CD14-positive monocyte (primary cell): ENCODE measurements at regions not wholly inside any gene's neighbourhood (a gene's known extent, or its start where the extent isn't known, plus 50 kb on each side); places are given as distances from the start of the nearest gene placed in this dataset.

Source experiments
- DNase-seq, 3 donors: peaks; one replicate each; pipeline ENCODE4 v3.0.0-alpha.2; 2011 to 2022
- H2AFZ ChIP-seq: 2 replicates; pipeline ENCODE4 v1.6.0; 2012; ENCODE audit warnings: mild to moderate bottlenecking, low read depth, low read length, inconsistent platforms; ENCODE audit not compliant: insufficient read depth, poor library complexity, severe bottlenecking
- H3K27ac ChIP-seq, 2 donors: 1 replicate in 1 of 2; 2 replicates in 1 of 2; pipeline ENCODE4 v1.5.1; 2012 to 2013; ENCODE audit warnings: low read length in 2 of 2, control low read depth in 1 of 2, inconsistent platforms in 1 of 2, low read depth in 1 of 2, mild to moderate bottlenecking in 1 of 2
- H3K27me3 ChIP-seq, 2 donors: one replicate each; pipeline versions ENCODE4 v1.6.0 to v1.6.1; 2011 to 2013; ENCODE audit warnings: low read length in 2 of 2; ENCODE audit not compliant: control insufficient read depth in 2 of 2, insufficient read depth in 2 of 2
- H3K36me3 ChIP-seq, 2 donors: replicated peaks in 1 of 2; 1 replicate in 1 of 2; 2 replicates in 1 of 2; pipeline versions ENCODE4 v1.5.1 to v1.6.1; 2012 to 2013; ENCODE audit warnings: low read length in 2 of 2, control low read depth in 1 of 2, inconsistent platforms in 1 of 2, mild to moderate bottlenecking in 1 of 2; ENCODE audit not compliant: insufficient read depth in 2 of 2, control insufficient read depth in 1 of 2
- H3K4me1 ChIP-seq, 2 donors: 1 replicate in 1 of 2; 2 replicates in 1 of 2; pipeline versions ENCODE4 v1.5.1 to v1.6.1; 2012 to 2013; ENCODE audit warnings: low read length in 2 of 2, control low read depth in 1 of 2, inconsistent platforms in 1 of 2, mild to moderate bottlenecking in 1 of 2, moderate library complexity in 1 of 2; ENCODE audit not compliant: insufficient read depth in 2 of 2, control insufficient read depth in 1 of 2
- H3K4me2 ChIP-seq: replicated peaks from 2 replicates; pipeline ENCODE3; 2012; ENCODE audit warnings: low read length, moderate library complexity, mild to moderate bottlenecking; ENCODE audit not compliant: poor library complexity, severe bottlenecking; ENCODE audit errors: extremely low read depth
- H3K4me3 ChIP-seq, 3 experiments: fragments of 200-600 bp in 1 of 3; sonication (generic) in 1 of 3; replicated peaks in 1 of 3; 1 replicate in 2 of 3; 2 replicates in 1 of 3; pipeline ENCODE4 v1.5.1; 2011 to 2013; ENCODE audit warnings: low read length in 3 of 3, mild to moderate bottlenecking in 3 of 3, control low read depth in 2 of 3, low read depth in 2 of 3, inconsistent platforms in 1 of 3, moderate library complexity in 1 of 3
- H3K79me2 ChIP-seq: 2 replicates; pipeline ENCODE4 v1.6.0; 2012; ENCODE audit warnings: mild to moderate bottlenecking, control low read depth, inconsistent platforms, low read length, moderate library complexity; ENCODE audit not compliant: insufficient read depth
- H3K9ac ChIP-seq: 2 replicates; pipeline ENCODE4 v1.6.0; 2017; ENCODE audit warnings: low read length, mild to moderate bottlenecking; ENCODE audit not compliant: insufficient read depth, poor library complexity, severe bottlenecking
- H3K9me3 ChIP-seq, 2 donors: replicated peaks in 1 of 2; 1 replicate in 1 of 2; 2 replicates in 1 of 2; pipeline versions ENCODE4 v1.5.1 to v1.6.1; 2012 to 2013; ENCODE audit warnings: low read length in 2 of 2, control low read depth in 1 of 2; ENCODE audit not compliant: control insufficient read depth in 1 of 2, insufficient read depth in 1 of 2
- H4K20me1 ChIP-seq: 2 replicates; pipeline ENCODE4 v1.6.0; 2012; ENCODE audit warnings: mild to moderate bottlenecking, low read length, control low read depth, moderate library complexity; ENCODE audit not compliant: insufficient read depth
- H3K27ac Mint-ChIP-seq, 7 donors: one replicate each; pipeline ENCODE4 v1.8.0; 2020; ENCODE audit warnings: mild to moderate bottlenecking in 7 of 7, mixed read lengths in 7 of 7, moderate library complexity in 6 of 7, inconsistent platforms in 2 of 7
- H3K27me3 Mint-ChIP-seq, 3 donors: one replicate each; pipeline ENCODE4 v1.8.0; 2021 to 2022; ENCODE audit warnings: low read depth in 3 of 3, mild to moderate bottlenecking in 3 of 3, mixed read lengths in 3 of 3, moderate library complexity in 3 of 3, inconsistent platforms in 1 of 3
- H3K36me3 Mint-ChIP-seq, 2 donors: one replicate each; pipeline ENCODE4 v1.8.0; 2020; ENCODE audit warnings: mixed read lengths in 2 of 2, inconsistent platforms in 1 of 2, mild to moderate bottlenecking in 1 of 2
- H3K4me1 Mint-ChIP-seq: one replicate; pipeline ENCODE4 v1.8.0; 2020; ENCODE audit warnings: mild to moderate bottlenecking, mixed read lengths
- H3K4me3 Mint-ChIP-seq, 2 donors: one replicate each; pipeline ENCODE4 v1.8.0; 2020; ENCODE audit warnings: mild to moderate bottlenecking in 2 of 2, mixed read lengths in 2 of 2, moderate library complexity in 1 of 2
- H3K9me3 Mint-ChIP-seq, 7 donors: one replicate each; pipeline ENCODE4 v1.8.0; 2020 to 2022; ENCODE audit warnings: mixed read lengths in 7 of 7, mild to moderate bottlenecking in 6 of 7, moderate library complexity in 6 of 7, inconsistent platforms in 2 of 7
- CTCF ChIP-seq: fragments of 200-600 bp; IDR thresholded peaks from one replicate; pipeline ENCODE4 v1.8.0; 2022; ENCODE audit warnings: antibody characterized with exemption, mild to moderate bottlenecking
- WGBS: methylation state at CpG from one replicate; pipeline ENCODE4 v1.1.5; 2013; ENCODE audit warnings: missing lambda C conversion rate; ENCODE audit not compliant: insufficient coverage; 5-methylcytosine and 5-hydroxymethylcytosine counted together
- intact Hi-C, 2 donors: fragments of 100-400 bp; cut with micrococcal nuclease; formaldehyde crosslinking; loops; one replicate each; pipeline versions ENCODE4 v1.15.0 to v1.15.1; 2023

GRCh38 chr1:113217447-113218208, 144.6 kb downstream of the LRIG2 start:
- Mint-ChIP-seq H3K9me3 (peaks cover 2 to 8% (median 5%) of the 10 kb centered on the region in 7 donors), H3K4me1 (peaks cover 6% of the 10 kb centered on the region), H3K27me3 (peaks cover 0 to 2% (median 2%) of the 10 kb centered on the region in 3 donors), H3K27ac (no peak overlapping the region), H3K36me3 (no peaks in the 10 kb centered on the region), H3K4me3 (no peak overlapping the region)
- Histone ChIP-seq H3K4me2 (no peak overlapping the region), H3K79me2 (no peaks in the 10 kb centered on the region), H3K9ac (no peak overlapping the region), H2AFZ (no peak overlapping the region), H3K9me3 (peaks cover 0 to 6% of the 10 kb centered on the region in 2 donors), H3K27ac (no peak overlapping the region), H3K4me1 (no peaks in the 10 kb centered on the region), H3K27me3 (no peaks in the 10 kb centered on the region), H3K4me3 (no peak overlapping the region), H3K36me3 (no peaks in the 10 kb centered on the region), H4K20me1 (no peaks in the 10 kb centered on the region)
- DNase-seq: no peak
- intact Hi-C loops: no loop called here
- WGBS: 87% methylated on average over 6 of the region's 7 CpGs
- no peak for TF ChIP-seq CTCF

GRCh38 chr1:113219377-113219776, 146.4 kb downstream of the LRIG2 start:
- intact Hi-C loops: no loop called here
- peaks cover 0 to 6% of the 10 kb centered on the region in 2 donors for H3K9me3 ChIP-seq
- Mint-ChIP-seq H3K27me3 (peaks cover 0 to 2% (median 2%) of the 10 kb centered on the region in 3 donors), H3K4me1 (peaks cover 6% of the 10 kb centered on the region), H3K27ac (no peak overlapping the region), H3K4me3 (no peak overlapping the region), H3K9me3 (peaks cover 0 to 7% (median 2%) of the 10 kb centered on the region in 7 donors), H3K36me3 (no peaks in the 10 kb centered on the region)
- H3K36me3 ChIP-seq: no peaks in the 10 kb centered on the region
- no peaks in the 10 kb centered on the region for H3K79me2 ChIP-seq
- TF ChIP-seq CTCF: no peak
- no peaks in the 10 kb centered on the region for H3K27me3 ChIP-seq
- no peak overlapping the region for H3K4me2 ChIP-seq
- H3K27ac ChIP-seq: no peak overlapping the region
- H3K4me1 ChIP-seq: no peaks in the 10 kb centered on the region
- no peaks in the 10 kb centered on the region for H4K20me1 ChIP-seq
- DNase-seq: no peak
- H3K9ac ChIP-seq: no peak overlapping the region
- no peak overlapping the region for H2AFZ ChIP-seq
- no peak overlapping the region for H3K4me3 ChIP-seq
- WGBS: no CpG with 5 or more reads among the region's 2 CpGs
